CD4-positive, alpha-beta T cell treated with Interleukin-2 at 100 ng/mL for 4 hours (primary cell): ENCODE measurements at regions not wholly inside any gene's neighbourhood (a gene's known extent, or its start where the extent isn't known, plus 50 kb on each side); places are given as distances from the start of the nearest gene placed in this dataset.

Experiments
- DNase-seq: peaks from one replicate; pipeline ENCODE4 v3.0.0-alpha.2; 2020; ENCODE audit warnings: low spot score

- DNase-seq, result no peak
These were observed 492.8 kb upstream of the EEF2KMT start for GRCh38 chr16:5590416-5590815.

GRCh38 chr16:5589812-5590373, 492.3 kb upstream of the EEF2KMT start:
- no peak for DNase-seq

DNA sequence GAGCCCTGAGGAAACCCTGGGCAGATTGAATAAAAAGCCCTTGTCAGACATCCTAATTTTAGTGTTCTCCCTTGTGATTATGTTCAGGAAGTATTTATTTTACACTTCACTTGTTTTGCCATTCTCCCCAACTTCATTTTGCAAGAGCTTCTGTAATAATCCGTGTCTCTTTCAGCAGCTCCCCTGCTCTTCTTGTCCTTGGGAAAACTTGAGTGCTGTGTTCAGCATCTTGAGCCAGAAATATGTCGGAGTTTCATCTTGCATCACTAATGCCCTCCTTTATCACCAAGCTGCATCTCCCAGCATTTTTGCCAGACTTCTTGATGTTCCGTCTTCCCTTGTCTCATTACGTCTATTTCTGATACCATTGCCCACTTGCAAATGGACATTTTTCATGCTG, 486.5 kb upstream of the EEF2KMT start:
- DNase-seq, result no peak

DNA sequence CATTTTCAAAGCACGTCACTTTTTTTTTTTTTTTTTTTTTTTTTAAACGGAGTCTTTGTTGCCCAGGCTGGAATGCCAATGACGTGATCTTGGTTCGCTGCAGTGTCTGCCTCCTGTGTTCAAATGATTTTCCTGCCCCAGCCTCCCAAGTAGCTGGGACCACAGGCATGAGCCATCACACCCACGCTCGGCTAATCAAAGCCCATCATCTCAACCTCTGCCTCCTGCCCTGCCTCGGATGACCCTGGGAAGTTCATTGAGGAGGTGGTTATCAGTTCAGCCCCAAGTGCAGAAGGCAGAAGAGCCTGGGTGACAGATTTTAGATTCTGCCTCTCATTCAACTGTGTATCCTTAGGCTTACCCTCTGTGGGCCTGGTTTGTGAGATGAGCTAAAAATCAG, 484.9 kb upstream of the EEF2KMT start:
- DNase-seq, result no peak

DNA sequence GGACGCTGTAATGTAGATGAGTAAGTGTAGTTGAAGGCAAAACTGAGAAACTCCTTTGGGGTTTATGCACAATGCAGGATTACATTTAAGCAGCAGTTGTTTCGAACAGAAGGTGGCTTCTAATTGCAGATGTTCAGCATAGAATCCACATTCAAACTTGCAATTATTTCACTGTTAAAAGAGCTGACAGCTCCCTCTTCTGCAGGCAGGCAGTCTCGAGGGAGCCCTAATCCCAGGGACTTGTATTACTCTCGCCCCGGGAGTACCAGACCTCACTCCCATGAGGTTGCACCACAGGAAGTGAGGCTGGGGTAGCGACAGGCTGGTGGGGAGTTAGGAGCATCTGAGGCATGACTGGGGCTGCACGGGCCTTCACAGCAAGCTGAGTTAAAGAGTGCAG, 484.3 kb upstream of the EEF2KMT start:
- no peak for DNase-seq

DNA sequence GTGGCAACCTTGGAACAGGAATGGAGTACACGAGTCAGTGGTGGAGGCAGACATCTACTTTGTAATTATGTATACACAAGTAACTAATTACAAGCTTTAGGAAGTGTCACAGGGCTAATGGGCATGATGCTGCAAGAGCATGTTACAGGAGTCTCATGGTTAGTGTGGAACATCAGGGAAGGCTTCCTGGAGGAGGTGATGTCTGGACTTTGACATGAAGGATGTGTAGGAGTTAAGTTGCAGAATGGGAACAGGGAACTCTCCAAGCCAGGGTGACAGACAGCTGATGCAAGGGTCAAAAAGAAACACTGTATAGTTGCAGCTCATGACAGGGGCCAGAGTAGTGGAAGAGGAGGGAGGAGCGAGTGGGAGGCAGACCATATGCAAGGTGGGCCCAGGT, 483.8 kb upstream of the EEF2KMT start:
- no peak for DNase-seq

DNA sequence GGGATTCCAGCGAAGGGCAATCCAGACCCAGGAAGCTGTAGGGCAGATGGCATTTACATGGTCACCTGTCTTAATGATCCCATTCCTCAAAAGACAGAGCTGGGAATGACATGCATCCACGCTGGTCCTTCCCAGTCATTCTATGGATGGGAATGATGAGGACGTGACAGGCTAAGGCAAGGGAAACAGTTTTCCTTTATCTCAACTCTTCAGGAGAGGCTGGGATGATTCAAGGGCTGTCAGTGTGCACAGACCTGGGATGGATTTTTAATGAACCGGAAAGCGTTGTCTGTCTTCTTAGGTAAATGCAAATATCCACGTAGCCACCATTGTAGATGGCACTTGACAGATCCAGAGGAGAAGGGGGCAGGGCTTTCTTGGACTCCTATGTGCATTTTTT, 483.2 kb upstream of the EEF2KMT start:
- DNase-seq, result no peak

DNA sequence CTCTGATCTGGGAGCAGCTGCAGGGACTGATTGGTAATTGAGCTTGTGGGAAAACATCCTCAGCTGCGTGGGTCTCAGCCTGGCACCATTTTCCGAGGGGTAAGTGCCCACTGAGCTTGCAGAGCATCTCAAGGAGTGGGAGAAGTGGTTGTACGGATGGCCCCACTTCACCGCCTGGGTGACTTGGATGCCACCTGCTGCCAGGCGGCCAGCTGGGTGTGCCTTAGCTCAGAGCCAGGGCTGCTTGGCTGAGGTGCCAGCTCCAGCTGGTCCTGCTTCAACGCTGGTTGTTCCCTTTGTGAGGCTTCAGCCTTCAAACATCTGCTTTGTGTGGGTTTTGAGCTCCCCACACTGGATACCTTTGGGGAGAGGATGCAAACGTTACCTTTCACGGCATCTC, 482.7 kb upstream of the EEF2KMT start:
- no peak for DNase-seq

DNA sequence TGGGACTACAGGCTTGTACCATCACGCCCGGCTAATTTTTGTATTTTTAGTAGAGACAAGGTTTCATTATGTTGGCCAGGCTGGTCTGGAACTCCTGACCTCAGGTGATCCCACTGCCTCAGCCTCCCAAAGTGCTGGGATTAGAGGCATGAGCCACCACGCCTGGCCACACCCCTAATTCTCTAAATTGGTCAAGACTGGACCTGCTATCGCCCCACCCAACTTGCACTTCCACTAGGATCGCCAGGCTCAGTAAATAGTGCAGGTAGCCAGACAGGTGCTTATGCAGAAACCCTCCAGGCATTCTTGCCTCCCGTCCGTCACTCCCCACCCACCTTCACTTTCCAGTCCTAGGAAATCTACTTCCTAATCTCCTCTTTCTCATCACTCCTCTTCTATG, 481.4 kb upstream of the EEF2KMT start:
- DNase-seq, result no peak

GRCh38 chr16:5577463-5577862, 479.9 kb upstream of the EEF2KMT start:
- no peak for DNase-seq

GRCh38 chr16:5575646-5576245, 478.2 kb upstream of the EEF2KMT start:
- DNase-seq, result no peak

DNA sequence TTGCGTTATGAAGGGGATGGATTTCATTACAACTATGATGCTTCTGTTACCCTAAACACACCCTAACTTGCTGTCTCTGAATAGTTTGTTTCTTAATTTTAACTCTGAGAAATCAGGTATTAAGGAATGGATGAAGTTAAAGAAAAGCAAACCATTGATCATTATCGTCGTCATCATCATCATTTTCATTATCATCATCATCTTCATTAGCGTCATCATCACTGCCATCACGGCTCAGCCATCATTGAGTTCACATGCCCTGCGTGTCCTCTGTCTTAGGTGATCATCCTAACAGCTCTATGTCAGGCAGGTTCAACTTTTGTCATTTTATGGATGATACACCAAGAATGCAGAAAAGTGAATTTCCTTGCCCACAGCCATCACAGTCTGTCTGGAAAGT, 477.5 kb upstream of the EEF2KMT start:
- no peak for DNase-seq

- no peak for DNase-seq
These were observed 474.5 kb upstream of the EEF2KMT start for GRCh38 chr16:5572056-5572455.

DNA sequence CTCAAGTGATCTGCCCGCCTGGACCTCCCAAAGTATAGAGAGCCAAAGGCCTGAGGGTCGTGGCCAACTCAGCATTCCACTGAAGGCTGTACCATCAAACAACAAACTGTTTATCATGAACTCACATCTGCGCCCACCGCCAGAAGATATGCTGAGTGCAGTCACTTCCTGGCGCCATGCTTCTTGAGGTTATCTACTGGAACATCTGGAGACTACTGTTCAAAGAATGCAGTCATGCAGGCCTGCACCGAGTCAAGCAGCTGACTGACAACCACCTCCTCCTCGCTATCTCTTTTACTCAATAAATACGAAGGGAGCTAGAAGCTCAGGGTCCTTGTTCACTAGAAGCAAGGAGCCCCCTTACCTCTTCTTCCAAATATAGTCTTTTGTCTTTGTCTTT, 473.9 kb upstream of the EEF2KMT start:
- DNase-seq, result no peak

DNA sequence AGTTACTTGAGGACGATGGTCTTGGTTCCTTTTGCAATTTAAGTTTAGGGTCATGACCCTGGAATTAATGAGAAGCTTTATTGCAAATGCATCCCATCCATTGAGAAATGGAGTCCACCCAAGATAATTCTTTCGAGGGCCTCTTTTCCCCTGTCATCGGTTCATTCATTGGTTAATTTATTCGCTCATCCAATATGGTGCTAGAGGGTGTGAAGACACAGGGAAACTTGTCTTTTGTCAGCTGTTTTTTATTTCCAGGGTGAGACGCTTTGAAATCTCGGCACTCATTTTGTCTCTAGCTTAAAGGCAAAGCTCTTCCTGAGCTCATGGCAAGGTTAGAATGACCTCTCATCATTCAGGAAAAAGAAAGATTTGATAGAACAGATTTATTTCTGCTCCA, 464.2 kb upstream of the EEF2KMT start:
- DNase-seq, result no peak

- no peak for DNase-seq
These were observed 462.5 kb upstream of the EEF2KMT start for GRCh38 chr16:5560084-5560483.

DNA sequence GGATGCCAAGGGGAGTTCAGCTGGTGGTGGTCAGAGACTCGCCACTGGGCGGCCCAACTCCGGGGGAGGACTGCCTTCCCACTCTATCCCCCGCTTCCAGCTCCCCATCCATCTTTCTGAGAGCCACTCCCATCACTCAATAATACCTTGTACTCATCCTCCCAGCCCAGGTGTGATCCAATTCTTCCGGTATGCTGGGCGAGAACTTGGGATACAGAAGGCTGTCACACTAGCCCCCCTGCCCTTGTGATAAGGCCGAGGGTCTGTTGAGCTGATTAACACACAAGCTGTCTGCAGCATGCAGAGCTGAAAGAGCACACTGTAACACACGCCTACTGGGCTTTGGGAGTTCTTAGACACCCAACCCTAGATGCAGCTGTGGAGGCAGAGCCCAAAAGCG, 460.4 kb upstream of the EEF2KMT start:
- no peak for DNase-seq

- DNase-seq, result no peak
These were observed 459.9 kb upstream of the EEF2KMT start for GRCh38 chr16:5557448-5557847.

GRCh38 chr16:5556158-5556810, 458.7 kb upstream of the EEF2KMT start:
- DNase-seq, result no peak

- no peak for DNase-seq
These were observed 454.3 kb upstream of the EEF2KMT start for GRCh38 chr16:5551909-5552308.

GRCh38 chr16:5549802-5550201, 452.2 kb upstream of the EEF2KMT start:
- no peak for DNase-seq

DNA sequence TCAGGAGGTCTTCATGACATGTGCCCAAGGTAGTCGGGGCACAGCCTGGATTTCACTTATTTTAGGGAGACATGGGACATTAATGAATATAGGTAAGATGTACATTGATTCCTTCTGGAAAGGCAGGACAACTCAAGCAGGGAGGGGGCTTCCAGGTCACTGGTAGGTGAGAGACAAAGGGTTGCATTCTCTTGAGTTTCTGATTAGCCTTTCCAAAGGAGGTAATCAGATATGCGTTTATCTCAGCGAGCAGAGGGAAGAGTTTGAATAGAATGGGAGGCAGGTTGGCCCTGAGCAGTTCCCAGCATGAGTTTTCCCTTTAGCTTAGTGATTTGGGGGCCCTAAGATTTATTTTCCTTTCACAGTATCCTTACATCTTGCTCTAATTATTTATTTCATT, 443.8 kb upstream of the EEF2KMT start:
- no peak for DNase-seq

- no peak for DNase-seq
These were observed 439.8 kb upstream of the EEF2KMT start for GRCh38 chr16:5537347-5537746.

DNA sequence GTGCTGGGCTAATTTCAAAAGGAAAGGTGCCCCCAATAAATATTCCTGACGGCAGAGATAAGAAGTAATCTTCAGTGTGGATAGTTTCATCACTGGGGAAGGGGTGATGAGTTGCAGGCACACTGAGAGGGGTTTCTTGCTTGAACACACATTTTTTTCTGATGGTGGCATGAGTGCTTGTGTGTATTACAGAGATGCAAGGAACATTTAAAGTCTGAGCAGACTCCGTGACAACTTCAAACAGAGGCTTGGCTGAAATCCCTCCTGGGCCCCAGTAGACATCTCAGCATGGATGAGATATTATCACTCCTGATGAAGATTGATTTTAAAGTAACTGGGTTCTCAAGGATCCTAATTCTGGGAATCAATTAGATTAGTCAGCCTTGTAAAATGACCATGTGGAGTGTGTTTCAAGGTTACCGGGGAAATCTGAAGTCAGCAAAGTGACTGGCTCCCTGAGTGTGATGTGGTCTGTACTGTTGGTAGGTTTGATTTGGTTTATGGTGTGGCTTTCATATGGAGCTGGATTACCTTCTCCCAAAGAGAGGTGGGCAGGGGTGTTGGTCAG, 435.8 kb upstream of the EEF2KMT start:
- no peak for DNase-seq
